GM23338 (cell line): ENCODE measurements at regions not wholly inside any gene's neighbourhood (a gene's known extent, or its start where the extent isn't known, plus 50 kb on each side); places are given as distances from the start of the nearest gene placed in this dataset.

Experiments used
- ATAC-seq: fragments of 200-7000 bp; cut with Tn5 transposase; 3 replicates; pipeline ENCODE4 v1.9.1; 2020
- DNase-seq: peaks from one replicate; pipeline ENCODE4 v3.0.0-alpha.2; 2015; ENCODE audit warnings: low spot score
- H2AFZ ChIP-seq: fragments of 200-600 bp; sonication (generic); 2 replicates; pipeline ENCODE4 v1.8.0; 2016; ENCODE audit warnings: antibody characterized with exemption, mild to moderate bottlenecking, moderate library complexity
- H3F3A ChIP-seq: fragments of 200-600 bp; sonication (generic); replicated peaks from 2 replicates; pipeline ENCODE4 v1.8.0; 2017; ENCODE audit warnings: antibody characterized with exemption, mixed run types, low read depth
- H3K27ac ChIP-seq: fragments of 200-600 bp; sonication (generic); 2 replicates; pipeline ENCODE4 v1.6.1; 2016; ENCODE audit warnings: low read depth
- H3K27me3 ChIP-seq: fragments of 200-600 bp; sonication (generic); 2 replicates; pipeline ENCODE4 v1.8.0; 2016; ENCODE audit warnings: mild to moderate bottlenecking, mixed run types, moderate library complexity; ENCODE audit not compliant: insufficient read depth
- H3K36me3 ChIP-seq: fragments of 200-600 bp; sonication (generic); 2 replicates; pipeline ENCODE4 v1.8.0; 2016; ENCODE audit warnings: mild to moderate bottlenecking; ENCODE audit not compliant: insufficient read depth
- H3K4me1 ChIP-seq: fragments of 200-600 bp; sonication (generic); 2 replicates; pipeline ENCODE4 v1.8.0; 2016; ENCODE audit warnings: mild to moderate bottlenecking, moderate library complexity; ENCODE audit not compliant: insufficient read depth
- H3K4me2 ChIP-seq: fragments of 200-600 bp; sonication (generic); 2 replicates; pipeline ENCODE4 v1.7.1; 2017; ENCODE audit warnings: mixed run types
- H3K4me3 ChIP-seq: fragments of 200-600 bp; sonication (generic); 2 replicates; pipeline ENCODE4 v1.6.1; 2016; ENCODE audit warnings: mixed run types
- H3K79me2 ChIP-seq: fragments of 200-600 bp; sonication (generic); replicated peaks from 2 replicates; pipeline ENCODE4 v1.8.0; 2017; ENCODE audit warnings: mild to moderate bottlenecking; ENCODE audit not compliant: insufficient read depth
- H3K9me2 ChIP-seq: fragments of 200-600 bp; sonication (generic); 2 replicates; pipeline ENCODE4 v1.8.0; 2017; ENCODE audit not compliant: insufficient read depth
- H4K20me1 ChIP-seq: fragments of 200-600 bp; sonication (generic); replicated peaks from 2 replicates; pipeline ENCODE4 v1.8.0; 2017; ENCODE audit warnings: mild to moderate bottlenecking; ENCODE audit not compliant: insufficient read depth
- H3K27ac Mint-ChIP-seq: 2 replicates; pipeline ENCODE4 v1.8.0; 2020; ENCODE audit warnings: inconsistent platforms, mild to moderate bottlenecking, moderate library complexity, mixed read lengths
- H3K27me3 Mint-ChIP-seq: 3 replicates; pipeline ENCODE4 v1.8.0; 2022; ENCODE audit warnings: low read depth, mild to moderate bottlenecking, moderate library complexity, mixed read lengths, inconsistent platforms; ENCODE audit not compliant: insufficient read depth, poor library complexity
- H3K36me3 Mint-ChIP-seq: 3 replicates; pipeline ENCODE4 v1.8.0; 2021; ENCODE audit warnings: low read depth, mild to moderate bottlenecking, inconsistent platforms, moderate library complexity, mixed read lengths
- H3K4me1 Mint-ChIP-seq: 3 replicates; pipeline ENCODE4 v1.8.0; 2020; ENCODE audit warnings: mild to moderate bottlenecking, inconsistent platforms, mixed read lengths
- H3K4me3 Mint-ChIP-seq: 3 replicates; pipeline ENCODE4 v1.8.0; 2021; ENCODE audit warnings: moderate library complexity, mild to moderate bottlenecking, inconsistent platforms, mixed read lengths
- H3K9me3 Mint-ChIP-seq: 3 replicates; pipeline ENCODE4 v1.8.0; 2020; ENCODE audit warnings: moderate library complexity, mild to moderate bottlenecking, inconsistent platforms, mixed read lengths
- CREB1 ChIP-seq: fragments of 250-450 bp; sonication (Bioruptor Pico); IDR thresholded peaks from 2 replicates; pipeline ENCODE4 v1.5.0; 2020; ENCODE audit warnings: low read depth, mild to moderate bottlenecking, moderate library complexity
- EZH2 ChIP-seq: fragments of 200-600 bp; sonication (generic); IDR thresholded peaks from one replicate; pipeline ENCODE4 v1.8.0; 2017; ENCODE audit warnings: antibody characterized with exemption, mild to moderate bottlenecking, low read depth; ENCODE audit not compliant: unreplicated experiment
- EZH2phosphoT487 ChIP-seq: fragments of 200-600 bp; sonication (generic); IDR thresholded peaks from one replicate; pipeline ENCODE4 v1.8.1; 2018; ENCODE audit warnings: antibody characterized with exemption; ENCODE audit not compliant: unreplicated experiment
- JUNB ChIP-seq: IDR thresholded peaks from one replicate; pipeline ENCODE4 v1.6.1; 2016; ENCODE audit warnings: antibody characterized with exemption; ENCODE audit not compliant: unreplicated experiment
- NANOG ChIP-seq: IDR thresholded peaks from 2 replicates; pipeline ENCODE4 v1.6.1; 2016; ENCODE audit warnings: antibody characterized with exemption, borderline replicate concordance
- POLR2AphosphoS5 ChIP-seq: IDR thresholded peaks from 2 replicates; pipeline ENCODE4 v1.6.1; 2016; ENCODE audit warnings: antibody characterized with exemption, low read depth
- STAT1 ChIP-seq: IDR thresholded peaks from one replicate; pipeline ENCODE4 v1.6.1; 2016; ENCODE audit warnings: antibody characterized with exemption; ENCODE audit not compliant: unreplicated experiment
- ZNF114 ChIP-seq: fragments of 250-450 bp; sonication (Bioruptor Pico); IDR thresholded peaks from 2 replicates; pipeline ENCODE4 v1.5.0; 2020; ENCODE audit warnings: mild to moderate bottlenecking, moderate library complexity
- ZNF331 ChIP-seq: fragments of 250-450 bp; sonication (Bioruptor Pico); IDR thresholded peaks from 2 replicates; pipeline ENCODE4 v1.5.0; 2020; ENCODE audit warnings: low read depth, mild to moderate bottlenecking, moderate library complexity
- TF ChIP-seq, protein P1 (sequence below): IDR thresholded peaks from 2 replicates; pipeline ENCODE4 v1.6.1; 2016; ENCODE audit warnings: antibody characterized with exemption
- TF ChIP-seq, protein P2 (sequence below), 2 experiments: fragments of 200-600 bp in 1 of 2; sonication (generic) in 1 of 2; conservative IDR thresholded peaks; 2 replicates each; pipeline versions ENCODE4 v1.5.1 to v1.6.1; 2016 to 2017; ENCODE audit warnings: antibody characterized with exemption in 2 of 2, low read depth in 2 of 2, mild to moderate bottlenecking in 2 of 2, moderate library complexity in 1 of 2
- TF ChIP-seq, protein P3 (sequence below): IDR thresholded peaks from one replicate; pipeline ENCODE4 v1.6.1; 2018; ENCODE audit warnings: antibody characterized with exemption; ENCODE audit not compliant: unreplicated experiment
- TF ChIP-seq, protein P4 (sequence below): fragments of 250-450 bp; sonication (Bioruptor Pico); IDR thresholded peaks from 2 replicates; pipeline ENCODE4 v1.5.0; 2020; ENCODE audit warnings: mild to moderate bottlenecking, moderate library complexity

GRCh38 chr12:91877456-91878235 is 268.0 kb downstream of the BTG1 start:
- Histone ChIP-seq H3K27me3 (no peaks in the 10 kb centered on the region), H2AFZ (no peak overlapping the region), H3K4me3 (no peak overlapping the region), H3F3A (no peaks in the 10 kb centered on the region), H3K79me2 (no peaks in the 10 kb centered on the region), H4K20me1 (no peaks in the 10 kb centered on the region), H3K4me2 (no peak overlapping the region), H3K27ac (no peak overlapping the region), H3K9me2 (peaks cover 3% of the 10 kb centered on the region; the same call in 1 of the 2 replicates), H3K36me3 (no peaks in the 10 kb centered on the region), H3K4me1 (no peaks in the 10 kb centered on the region)
- Mint-ChIP-seq H3K27me3 (no peaks in the 10 kb centered on the region), H3K4me3 (no peak overlapping the region), H3K9me3 (peaks cover 4% of the 10 kb centered on the region; the same call in 2 of the 3 replicates), H3K36me3 (peaks cover 3% of the 10 kb centered on the region; the same call in 1 of the 3 replicates), H3K4me1 (no peaks in the 10 kb centered on the region), H3K27ac (no peak overlapping the region)
- TF ChIP-seq, protein P1, sequence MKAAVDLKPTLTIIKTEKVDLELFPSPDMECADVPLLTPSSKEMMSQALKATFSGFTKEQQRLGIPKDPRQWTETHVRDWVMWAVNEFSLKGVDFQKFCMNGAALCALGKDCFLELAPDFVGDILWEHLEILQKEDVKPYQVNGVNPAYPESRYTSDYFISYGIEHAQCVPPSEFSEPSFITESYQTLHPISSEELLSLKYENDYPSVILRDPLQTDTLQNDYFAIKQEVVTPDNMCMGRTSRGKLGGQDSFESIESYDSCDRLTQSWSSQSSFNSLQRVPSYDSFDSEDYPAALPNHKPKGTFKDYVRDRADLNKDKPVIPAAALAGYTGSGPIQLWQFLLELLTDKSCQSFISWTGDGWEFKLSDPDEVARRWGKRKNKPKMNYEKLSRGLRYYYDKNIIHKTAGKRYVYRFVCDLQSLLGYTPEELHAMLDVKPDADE = no peak
- TF ChIP-seq EZH2phosphoT487 (no peak), NANOG (no peak), EZH2 (no peak), ZNF114 (CRISPR knock-in tag) (no peak), ZNF331 (CRISPR knock-in tag) (no peak), POLR2AphosphoS5 (no peak), JUNB (no peak), STAT1 (no peak), CREB1 (CRISPR knock-in tag) (no peak)
- TF ChIP-seq, protein P2, sequence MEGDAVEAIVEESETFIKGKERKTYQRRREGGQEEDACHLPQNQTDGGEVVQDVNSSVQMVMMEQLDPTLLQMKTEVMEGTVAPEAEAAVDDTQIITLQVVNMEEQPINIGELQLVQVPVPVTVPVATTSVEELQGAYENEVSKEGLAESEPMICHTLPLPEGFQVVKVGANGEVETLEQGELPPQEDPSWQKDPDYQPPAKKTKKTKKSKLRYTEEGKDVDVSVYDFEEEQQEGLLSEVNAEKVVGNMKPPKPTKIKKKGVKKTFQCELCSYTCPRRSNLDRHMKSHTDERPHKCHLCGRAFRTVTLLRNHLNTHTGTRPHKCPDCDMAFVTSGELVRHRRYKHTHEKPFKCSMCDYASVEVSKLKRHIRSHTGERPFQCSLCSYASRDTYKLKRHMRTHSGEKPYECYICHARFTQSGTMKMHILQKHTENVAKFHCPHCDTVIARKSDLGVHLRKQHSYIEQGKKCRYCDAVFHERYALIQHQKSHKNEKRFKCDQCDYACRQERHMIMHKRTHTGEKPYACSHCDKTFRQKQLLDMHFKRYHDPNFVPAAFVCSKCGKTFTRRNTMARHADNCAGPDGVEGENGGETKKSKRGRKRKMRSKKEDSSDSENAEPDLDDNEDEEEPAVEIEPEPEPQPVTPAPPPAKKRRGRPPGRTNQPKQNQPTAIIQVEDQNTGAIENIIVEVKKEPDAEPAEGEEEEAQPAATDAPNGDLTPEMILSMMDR (conservative IDR thresholded peaks at IDR 0.05; ENCODE audit: low read depth in 2 of 2) = no peak
- TF ChIP-seq, protein P3, sequence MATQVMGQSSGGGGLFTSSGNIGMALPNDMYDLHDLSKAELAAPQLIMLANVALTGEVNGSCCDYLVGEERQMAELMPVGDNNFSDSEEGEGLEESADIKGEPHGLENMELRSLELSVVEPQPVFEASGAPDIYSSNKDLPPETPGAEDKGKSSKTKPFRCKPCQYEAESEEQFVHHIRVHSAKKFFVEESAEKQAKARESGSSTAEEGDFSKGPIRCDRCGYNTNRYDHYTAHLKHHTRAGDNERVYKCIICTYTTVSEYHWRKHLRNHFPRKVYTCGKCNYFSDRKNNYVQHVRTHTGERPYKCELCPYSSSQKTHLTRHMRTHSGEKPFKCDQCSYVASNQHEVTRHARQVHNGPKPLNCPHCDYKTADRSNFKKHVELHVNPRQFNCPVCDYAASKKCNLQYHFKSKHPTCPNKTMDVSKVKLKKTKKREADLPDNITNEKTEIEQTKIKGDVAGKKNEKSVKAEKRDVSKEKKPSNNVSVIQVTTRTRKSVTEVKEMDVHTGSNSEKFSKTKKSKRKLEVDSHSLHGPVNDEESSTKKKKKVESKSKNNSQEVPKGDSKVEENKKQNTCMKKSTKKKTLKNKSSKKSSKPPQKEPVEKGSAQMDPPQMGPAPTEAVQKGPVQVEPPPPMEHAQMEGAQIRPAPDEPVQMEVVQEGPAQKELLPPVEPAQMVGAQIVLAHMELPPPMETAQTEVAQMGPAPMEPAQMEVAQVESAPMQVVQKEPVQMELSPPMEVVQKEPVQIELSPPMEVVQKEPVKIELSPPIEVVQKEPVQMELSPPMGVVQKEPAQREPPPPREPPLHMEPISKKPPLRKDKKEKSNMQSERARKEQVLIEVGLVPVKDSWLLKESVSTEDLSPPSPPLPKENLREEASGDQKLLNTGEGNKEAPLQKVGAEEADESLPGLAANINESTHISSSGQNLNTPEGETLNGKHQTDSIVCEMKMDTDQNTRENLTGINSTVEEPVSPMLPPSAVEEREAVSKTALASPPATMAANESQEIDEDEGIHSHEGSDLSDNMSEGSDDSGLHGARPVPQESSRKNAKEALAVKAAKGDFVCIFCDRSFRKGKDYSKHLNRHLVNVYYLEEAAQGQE = no peak
- TF ChIP-seq, protein P4, sequence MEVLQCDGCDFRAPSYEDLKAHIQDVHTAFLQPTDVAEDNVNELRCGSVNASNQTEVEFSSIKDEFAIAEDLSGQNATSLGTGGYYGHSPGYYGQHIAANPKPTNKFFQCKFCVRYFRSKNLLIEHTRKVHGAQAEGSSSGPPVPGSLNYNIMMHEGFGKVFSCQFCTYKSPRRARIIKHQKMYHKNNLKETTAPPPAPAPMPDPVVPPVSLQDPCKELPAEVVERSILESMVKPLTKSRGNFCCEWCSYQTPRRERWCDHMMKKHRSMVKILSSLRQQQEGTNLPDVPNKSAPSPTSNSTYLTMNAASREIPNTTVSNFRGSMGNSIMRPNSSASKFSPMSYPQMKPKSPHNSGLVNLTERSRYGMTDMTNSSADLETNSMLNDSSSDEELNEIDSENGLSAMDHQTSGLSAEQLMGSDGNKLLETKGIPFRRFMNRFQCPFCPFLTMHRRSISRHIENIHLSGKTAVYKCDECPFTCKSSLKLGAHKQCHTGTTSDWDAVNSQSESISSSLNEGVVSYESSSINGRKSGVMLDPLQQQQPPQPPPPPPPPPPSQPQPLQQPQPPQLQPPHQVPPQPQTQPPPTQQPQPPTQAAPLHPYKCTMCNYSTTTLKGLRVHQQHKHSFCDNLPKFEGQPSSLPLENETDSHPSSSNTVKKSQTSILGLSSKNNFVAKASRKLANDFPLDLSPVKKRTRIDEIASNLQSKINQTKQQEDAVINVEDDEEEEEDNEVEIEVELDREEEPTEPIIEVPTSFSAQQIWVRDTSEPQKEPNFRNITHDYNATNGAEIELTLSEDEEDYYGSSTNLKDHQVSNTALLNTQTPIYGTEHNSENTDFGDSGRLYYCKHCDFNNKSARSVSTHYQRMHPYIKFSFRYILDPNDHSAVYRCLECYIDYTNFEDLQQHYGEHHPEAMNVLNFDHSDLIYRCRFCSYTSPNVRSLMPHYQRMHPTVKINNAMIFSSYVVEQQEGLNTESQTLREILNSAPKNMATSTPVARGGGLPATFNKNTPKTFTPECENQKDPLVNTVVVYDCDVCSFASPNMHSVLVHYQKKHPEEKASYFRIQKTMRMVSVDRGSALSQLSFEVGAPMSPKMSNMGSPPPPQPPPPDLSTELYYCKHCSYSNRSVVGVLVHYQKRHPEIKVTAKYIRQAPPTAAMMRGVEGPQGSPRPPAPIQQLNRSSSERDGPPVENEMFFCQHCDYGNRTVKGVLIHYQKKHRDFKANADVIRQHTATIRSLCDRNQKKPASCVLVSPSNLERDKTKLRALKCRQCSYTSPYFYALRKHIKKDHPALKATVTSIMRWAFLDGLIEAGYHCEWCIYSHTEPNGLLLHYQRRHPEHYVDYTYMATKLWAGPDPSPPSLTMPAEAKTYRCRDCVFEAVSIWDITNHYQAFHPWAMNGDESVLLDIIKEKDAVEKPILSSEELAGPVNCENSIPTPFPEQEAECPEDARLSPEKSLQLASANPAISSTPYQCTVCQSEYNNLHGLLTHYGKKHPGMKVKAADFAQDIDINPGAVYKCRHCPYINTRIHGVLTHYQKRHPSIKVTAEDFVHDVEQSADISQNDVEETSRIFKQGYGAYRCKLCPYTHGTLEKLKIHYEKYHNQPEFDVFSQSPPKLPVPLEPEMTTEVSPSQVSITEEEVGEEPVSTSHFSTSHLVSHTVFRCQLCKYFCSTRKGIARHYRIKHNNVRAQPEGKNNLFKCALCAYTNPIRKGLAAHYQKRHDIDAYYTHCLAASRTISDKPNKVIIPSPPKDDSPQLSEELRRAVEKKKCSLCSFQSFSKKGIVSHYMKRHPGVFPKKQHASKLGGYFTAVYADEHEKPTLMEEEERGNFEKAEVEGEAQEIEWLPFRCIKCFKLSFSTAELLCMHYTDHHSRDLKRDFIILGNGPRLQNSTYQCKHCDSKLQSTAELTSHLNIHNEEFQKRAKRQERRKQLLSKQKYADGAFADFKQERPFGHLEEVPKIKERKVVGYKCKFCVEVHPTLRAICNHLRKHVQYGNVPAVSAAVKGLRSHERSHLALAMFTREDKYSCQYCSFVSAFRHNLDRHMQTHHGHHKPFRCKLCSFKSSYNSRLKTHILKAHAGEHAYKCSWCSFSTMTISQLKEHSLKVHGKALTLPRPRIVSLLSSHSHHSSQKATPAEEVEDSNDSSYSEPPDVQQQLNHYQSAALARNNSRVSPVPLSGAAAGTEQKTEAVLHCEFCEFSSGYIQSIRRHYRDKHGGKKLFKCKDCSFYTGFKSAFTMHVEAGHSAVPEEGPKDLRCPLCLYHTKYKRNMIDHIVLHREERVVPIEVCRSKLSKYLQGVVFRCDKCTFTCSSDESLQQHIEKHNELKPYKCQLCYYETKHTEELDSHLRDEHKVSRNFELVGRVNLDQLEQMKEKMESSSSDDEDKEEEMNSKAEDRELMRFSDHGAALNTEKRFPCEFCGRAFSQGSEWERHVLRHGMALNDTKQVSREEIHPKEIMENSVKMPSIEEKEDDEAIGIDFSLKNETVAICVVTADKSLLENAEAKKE (CRISPR knock-in tag) = no peak
- no peak for DNase-seq
- no peak for ATAC-seq
